ENCODE measurements at regions not wholly inside any gene's neighbourhood (a gene's known extent, or its start where the extent isn't known, plus 50 kb on each side); places are given as distances from the start of the nearest gene placed in this dataset.

DNA sequence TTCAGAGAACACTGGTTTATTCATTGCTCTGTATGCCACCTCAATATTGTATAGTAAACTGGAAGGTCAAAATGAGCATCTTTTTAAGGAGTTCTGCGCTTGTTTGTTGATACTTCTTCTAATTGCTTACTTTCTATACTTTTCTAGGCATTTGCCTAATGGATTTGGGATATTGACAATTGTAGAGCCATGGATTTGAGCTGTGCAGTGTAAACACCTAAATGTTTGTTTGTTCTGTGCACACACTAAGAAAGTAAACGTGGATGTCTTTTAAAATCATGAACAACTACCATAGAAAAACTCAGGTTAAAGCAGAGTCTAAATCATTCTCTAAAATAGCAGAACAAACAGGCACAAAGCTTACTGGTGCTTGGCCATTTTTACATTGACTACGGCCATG is 436.6 kb upstream of the GBE1 start:
- TF ChIP-seq POLR2A (IDR thresholded peaks at IDR 0.05), result no peak
- TF ChIP-seq, protein P1, sequence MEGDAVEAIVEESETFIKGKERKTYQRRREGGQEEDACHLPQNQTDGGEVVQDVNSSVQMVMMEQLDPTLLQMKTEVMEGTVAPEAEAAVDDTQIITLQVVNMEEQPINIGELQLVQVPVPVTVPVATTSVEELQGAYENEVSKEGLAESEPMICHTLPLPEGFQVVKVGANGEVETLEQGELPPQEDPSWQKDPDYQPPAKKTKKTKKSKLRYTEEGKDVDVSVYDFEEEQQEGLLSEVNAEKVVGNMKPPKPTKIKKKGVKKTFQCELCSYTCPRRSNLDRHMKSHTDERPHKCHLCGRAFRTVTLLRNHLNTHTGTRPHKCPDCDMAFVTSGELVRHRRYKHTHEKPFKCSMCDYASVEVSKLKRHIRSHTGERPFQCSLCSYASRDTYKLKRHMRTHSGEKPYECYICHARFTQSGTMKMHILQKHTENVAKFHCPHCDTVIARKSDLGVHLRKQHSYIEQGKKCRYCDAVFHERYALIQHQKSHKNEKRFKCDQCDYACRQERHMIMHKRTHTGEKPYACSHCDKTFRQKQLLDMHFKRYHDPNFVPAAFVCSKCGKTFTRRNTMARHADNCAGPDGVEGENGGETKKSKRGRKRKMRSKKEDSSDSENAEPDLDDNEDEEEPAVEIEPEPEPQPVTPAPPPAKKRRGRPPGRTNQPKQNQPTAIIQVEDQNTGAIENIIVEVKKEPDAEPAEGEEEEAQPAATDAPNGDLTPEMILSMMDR (IDR thresholded peaks at IDR 0.05), result no peak
